Spleen (tissue), 7 donors: ENCODE measurements at regions not wholly inside any gene's neighbourhood (a gene's known extent, or its start where the extent isn't known, plus 50 kb on each side); places are given as distances from the start of the nearest gene placed in this dataset.

Source experiments
- CTCF ChIP-seq, 11 experiments: fragments of 200-600 bp in 7 of 11; fragments of 450-650 bp in 4 of 11; sonication (generic) in 4 of 11; IDR thresholded peaks in 8 of 11; conservative IDR thresholded peaks in 3 of 11; 1 replicate in 7 of 11; 2 replicates in 4 of 11; pipeline versions ENCODE4 v1.4.0 to v1.8.0; 2016 to 2021; ENCODE audit warnings: antibody characterized with exemption in 11 of 11, inconsistent platforms in 4 of 11, mild to moderate bottlenecking in 1 of 11
- POLR2A ChIP-seq, 3 donors: fragments of 450-650 bp; IDR thresholded peaks; one replicate each; pipeline ENCODE4 v1.5.1; 2017; ENCODE audit warnings: antibody characterized with exemption in 3 of 3, mild to moderate bottlenecking in 1 of 3
- POLR2AphosphoS5 ChIP-seq, 3 donors: sonication (generic); formaldehyde crosslinking; IDR thresholded peaks; one replicate each; pipeline ENCODE4 v1.5.1; 2017; ENCODE audit warnings: antibody characterized with exemption in 3 of 3
- donor health status: DM: no; HTN: no; CAD: no; lungs with moderate emphysema.
- donor health status: DM: no; HTN: no; CAD: no.
- donor health status: DM: no; HTN: no; CAD: no.

- TF ChIP-seq POLR2A (IDR thresholded peaks at IDR 0.05), result no peak
- TF ChIP-seq CTCF (IDR thresholded peaks at IDR 0.05 in 8 of 11, conservative IDR thresholded peaks at IDR 0.05 in 3 of 11), result no peak
- TF ChIP-seq POLR2AphosphoS5 (IDR thresholded peaks at IDR 0.05), result no peak
These were observed 157.5 kb upstream of the SLC4A4 start for GRCh38 chr4:71181332-71181731.
